ENCODE measurements at regions not wholly inside any gene's neighbourhood (a gene's known extent, or its start where the extent isn't known, plus 50 kb on each side); places are given as distances from the start of the nearest gene placed in this dataset.

DNA sequence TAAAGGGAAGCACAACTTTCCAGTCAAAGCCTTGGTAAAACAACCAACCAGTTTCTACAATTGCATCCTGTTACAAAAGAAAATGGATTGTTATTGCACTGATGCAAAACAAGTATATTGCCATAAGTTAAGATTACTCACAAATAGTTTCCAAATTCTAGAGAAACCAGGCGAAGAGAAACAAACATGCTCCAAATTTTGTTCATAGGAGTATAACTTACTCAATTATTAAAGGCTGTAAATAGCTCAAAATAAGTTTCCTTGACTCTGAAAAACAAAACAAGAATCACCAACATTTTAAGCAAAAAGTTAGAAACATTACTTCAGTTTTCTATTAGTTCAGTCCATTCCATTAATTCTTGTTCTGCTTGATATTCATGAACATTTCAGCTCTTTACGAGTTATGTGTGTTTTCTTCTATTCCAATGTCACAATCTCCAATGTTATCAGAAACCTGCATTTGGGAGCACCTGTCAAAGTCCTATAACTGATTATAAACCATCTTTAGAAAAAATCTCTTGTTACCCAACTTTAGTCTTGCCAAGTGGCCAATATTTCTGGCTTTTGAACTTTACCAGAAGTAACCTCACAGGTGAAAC is 137.9 kb upstream of the THBS2 start:
- TF ChIP-seq CTCF (IDR thresholded peaks at IDR 0.05) (no peak), POLR2A (IDR thresholded peaks at IDR 0.05) (no peak)

Data from esophagus squamous epithelium (tissue), 4 donors.